Inferior parietal cortex (tissue), 1 donor: ENCODE measurements at regions not wholly inside any gene's neighbourhood (a gene's known extent, or its start where the extent isn't known, plus 50 kb on each side); places are given as distances from the start of the nearest gene placed in this dataset.
"Not testable (repeated sequence)": the region's sequence is repeated elsewhere in the genome, so short reads cannot be mapped to it uniquely, and the experiment has no call there.

ENCODE experiments used
- DNase-seq: peaks from one replicate; pipeline ENCODE4 v3.0.0-alpha.2; 2016; ENCODE audit errors: extremely low spot score

- DNase-seq, result no peak
Measured at GRCh38 chr21:21851657-21852056, 853.4 kb downstream of the NCAM2 start.

- no peak for DNase-seq
Measured at GRCh38 chr21:21858502-21859334, 860.5 kb downstream of the NCAM2 start.

GRCh38 chr21:21860888-21861287 is 862.7 kb downstream of the NCAM2 start:
- no peak for DNase-seq

- no peak for DNase-seq
Measured at GRCh38 chr21:21864321-21864840, 866.2 kb downstream of the NCAM2 start.

GRCh38 chr21:21897275-21897883 is 899.2 kb downstream of the NCAM2 start:
- no peak for DNase-seq

GRCh38 chr21:21898801-21899200 is 900.6 kb downstream of the NCAM2 start:
- DNase-seq, result no peak

- not testable (repeated sequence) for DNase-seq
Measured at GRCh38 chr21:21902416-21902815, 904.2 kb downstream of the NCAM2 start.

GRCh38 chr21:21907271-21907670 is 909.1 kb downstream of the NCAM2 start:
- DNase-seq, result no peak

GRCh38 chr21:21915816-21916215 is 917.6 kb downstream of the NCAM2 start:
- DNase-seq, result no peak

GRCh38 chr21:21921410-21922232 is 923.4 kb downstream of the NCAM2 start:
- DNase-seq, result peak; percentile 27

GRCh38 chr21:21929226-21929625 is 931.0 kb downstream of the NCAM2 start:
- no peak for DNase-seq

GRCh38 chr21:21929789-21930188 is 931.6 kb downstream of the NCAM2 start:
- no peak for DNase-seq

GRCh38 chr21:21952566-21952965 is 954.4 kb downstream of the NCAM2 start:
- peak; percentile 15 for DNase-seq

GRCh38 chr21:21955204-21955603 is 957.0 kb downstream of the NCAM2 start:
- DNase-seq, result no peak

GRCh38 chr21:21957490-21957889 is 959.3 kb downstream of the NCAM2 start:
- no peak for DNase-seq

- no peak for DNase-seq
Measured at GRCh38 chr21:21963911-21964310, 965.7 kb downstream of the NCAM2 start.

GRCh38 chr21:21968810-21969209 is 970.6 kb downstream of the NCAM2 start:
- no peak for DNase-seq

- DNase-seq, result no peak
Measured at GRCh38 chr21:21969211-21969610, 971.0 kb downstream of the NCAM2 start.

- no peak for DNase-seq
Measured at GRCh38 chr21:21971384-21971783, 973.2 kb downstream of the NCAM2 start.

- no peak for DNase-seq
Measured at GRCh38 chr21:21973806-21974205, 975.6 kb downstream of the NCAM2 start.

- DNase-seq, result no peak
Measured at GRCh38 chr21:21996891-21997290, 998.7 kb downstream of the NCAM2 start.
